GM12891 (cell line): ENCODE measurements at regions not wholly inside any gene's neighbourhood (a gene's known extent, or its start where the extent isn't known, plus 50 kb on each side); places are given as distances from the start of the nearest gene placed in this dataset.

Source experiments
- POLR2A ChIP-seq: IDR thresholded peaks from 2 replicates; pipeline ENCODE4 v1.6.1; 2011; ENCODE audit warnings: low read depth, low read length, control low read depth
- POLR2AphosphoS5 ChIP-seq: IDR thresholded peaks from 2 replicates; pipeline ENCODE4 v1.6.1; 2011; ENCODE audit warnings: low read depth, low read length, control low read depth
- POU2F2 ChIP-seq: IDR thresholded peaks from 2 replicates; pipeline ENCODE4 v1.6.1; 2011; ENCODE audit warnings: low read depth, mild to moderate bottlenecking, control low read depth, low read length, moderate library complexity
- TAF1 ChIP-seq: IDR thresholded peaks from 2 replicates; pipeline ENCODE4 v1.6.1; 2011; ENCODE audit warnings: low read depth, low read length, control low read depth

DNA sequence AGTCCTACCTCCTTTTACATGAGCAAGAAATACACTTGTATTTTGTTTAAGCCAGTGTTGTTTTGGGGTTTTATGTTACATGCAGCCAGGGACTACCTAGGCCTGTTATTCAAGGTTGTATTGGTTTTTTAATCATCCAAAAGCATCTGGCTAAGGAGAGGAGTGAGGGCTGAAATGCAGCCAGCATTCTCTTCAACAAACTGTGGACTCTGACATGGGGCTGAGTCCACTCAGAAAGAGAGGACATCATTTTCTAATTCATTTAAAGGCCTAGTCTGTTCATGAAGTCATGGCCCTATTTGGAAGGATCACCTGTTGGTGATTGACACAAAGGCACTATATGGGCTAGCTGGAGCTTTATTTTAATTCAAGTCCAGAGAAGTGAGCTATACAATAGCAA is 190.4 kb downstream of the TTLL7 start:
- TF ChIP-seq POLR2A (no peak), POU2F2 (no peak), TAF1 (no peak), POLR2AphosphoS5 (no peak)
